Inflammatory macrophage treated with lipopolysaccharide for 4 hours (primary cell): ENCODE measurements at regions not wholly inside any gene's neighbourhood (a gene's known extent, or its start where the extent isn't known, plus 50 kb on each side); places are given as distances from the start of the nearest gene placed in this dataset.

Source experiments
- DNase-seq: peaks from one replicate; pipeline ENCODE4 v3.0.0-alpha.2; 2020

GRCh38 chr10:83253011-83253671, 886.2 kb upstream of the GHITM start:
- DNase-seq, result no peak

GRCh38 chr10:83254698-83255097, 884.6 kb upstream of the GHITM start:
- DNase-seq, result no peak

GRCh38 chr10:83262434-83262833, 876.9 kb upstream of the GHITM start:
- no peak for DNase-seq

GRCh38 chr10:83272666-83273434, 866.5 kb upstream of the GHITM start:
- no peak for DNase-seq

- no peak for DNase-seq
Measured at GRCh38 chr10:83274088-83274487, 865.2 kb upstream of the GHITM start.

- DNase-seq, result no peak
Measured at GRCh38 chr10:83276971-83277370, 862.3 kb upstream of the GHITM start.

- no peak for DNase-seq
Measured at GRCh38 chr10:83283151-83283550, 856.2 kb upstream of the GHITM start.

GRCh38 chr10:83287374-83287773, 851.9 kb upstream of the GHITM start:
- DNase-seq, result no peak

- no peak for DNase-seq
Measured at GRCh38 chr10:83289373-83289772, 849.9 kb upstream of the GHITM start.

- no peak for DNase-seq
Measured at GRCh38 chr10:83289948-83290347, 849.4 kb upstream of the GHITM start.

- no peak for DNase-seq
Measured at GRCh38 chr10:83301732-83302131, 837.6 kb upstream of the GHITM start.

GRCh38 chr10:83302623-83303022, 836.7 kb upstream of the GHITM start:
- DNase-seq, result no peak

GRCh38 chr10:83310688-83311087, 828.6 kb upstream of the GHITM start:
- no peak for DNase-seq

GRCh38 chr10:83312570-83312969, 826.7 kb upstream of the GHITM start:
- no peak for DNase-seq

- no peak for DNase-seq
Measured at GRCh38 chr10:83332690-83333089, 806.6 kb upstream of the GHITM start.

- no peak for DNase-seq
Measured at GRCh38 chr10:83333566-83333965, 805.7 kb upstream of the GHITM start.

- DNase-seq, result no peak
Measured at GRCh38 chr10:83343676-83344075, 795.6 kb upstream of the GHITM start.

- DNase-seq, result no peak
Measured at GRCh38 chr10:83346266-83346910, 792.9 kb upstream of the GHITM start.

- no peak for DNase-seq
Measured at GRCh38 chr10:83352588-83352987, 786.7 kb upstream of the GHITM start.

GRCh38 chr10:83354456-83354855, 784.9 kb upstream of the GHITM start:
- no peak for DNase-seq

GRCh38 chr10:83357004-83357403, 782.3 kb upstream of the GHITM start:
- DNase-seq, result no peak

- no peak for DNase-seq
Measured at GRCh38 chr10:83357627-83358026, 781.7 kb upstream of the GHITM start.

- no peak for DNase-seq
Measured at GRCh38 chr10:83367036-83367435, 772.3 kb upstream of the GHITM start.
